ENCODE measurements at regions not wholly inside any gene's neighbourhood (a gene's known extent, or its start where the extent isn't known, plus 50 kb on each side); places are given as distances from the start of the nearest gene placed in this dataset.

DNA sequence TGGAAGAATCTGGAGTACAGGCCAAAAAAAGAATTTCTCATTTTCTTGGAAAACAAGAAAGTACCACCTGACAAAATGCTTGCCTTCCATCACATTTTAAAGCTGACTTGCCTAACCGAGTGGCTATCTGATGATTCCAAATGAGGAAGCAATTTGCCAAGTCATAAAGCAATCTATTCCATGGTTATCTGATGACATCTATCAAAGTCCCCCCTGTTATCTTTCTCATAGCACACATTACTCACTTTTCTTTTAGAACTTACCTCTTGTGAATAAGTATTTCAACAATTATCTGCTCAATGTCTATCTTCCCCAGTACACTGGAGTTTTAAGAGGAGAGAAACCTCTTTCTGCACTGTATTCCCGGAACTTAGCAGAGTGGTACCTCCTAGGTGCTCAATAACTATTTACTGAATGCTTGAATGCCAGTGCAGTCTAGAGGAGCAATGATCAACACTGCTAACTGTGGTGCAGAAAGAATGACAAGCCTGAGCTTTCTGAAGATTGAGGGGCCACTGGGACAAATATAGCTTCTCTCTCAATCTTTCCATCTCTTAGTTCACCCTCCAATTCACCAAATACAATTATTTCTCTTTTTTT lies 186.3 kb upstream of the ATP11B start:
- no peak for DNase-seq

- no peak for DNase-seq
Observed at GRCh38 chr3:182608832-182609231, 184.5 kb upstream of the ATP11B start.

DNA sequence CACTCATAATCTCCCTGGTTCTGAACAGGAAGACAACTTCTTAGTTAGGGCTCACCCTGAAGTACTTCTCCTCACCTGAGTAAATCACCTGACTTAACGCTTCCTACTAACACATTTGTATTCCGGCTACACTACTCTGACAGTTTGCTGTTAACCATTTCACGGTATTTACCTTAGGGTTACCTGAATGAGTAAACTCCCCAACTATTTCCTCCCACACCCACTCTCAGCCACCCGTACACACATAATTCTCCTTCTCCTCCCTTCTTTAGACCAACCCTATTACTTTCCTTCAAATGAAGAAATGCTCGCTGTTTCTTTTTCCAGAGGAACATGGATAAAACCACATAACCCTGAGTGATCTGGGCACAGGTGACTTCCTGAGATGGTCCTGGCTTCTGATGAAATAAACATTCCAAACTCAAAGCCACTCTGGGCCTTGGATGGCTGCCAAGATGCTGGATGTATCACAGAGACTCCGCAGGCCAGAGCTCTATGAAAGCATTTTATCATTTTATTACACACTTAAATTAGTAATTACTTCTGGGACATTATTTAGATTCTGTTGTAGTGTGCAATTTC lies 183.6 kb upstream of the ATP11B start:
- DNase-seq, result no peak

DNA sequence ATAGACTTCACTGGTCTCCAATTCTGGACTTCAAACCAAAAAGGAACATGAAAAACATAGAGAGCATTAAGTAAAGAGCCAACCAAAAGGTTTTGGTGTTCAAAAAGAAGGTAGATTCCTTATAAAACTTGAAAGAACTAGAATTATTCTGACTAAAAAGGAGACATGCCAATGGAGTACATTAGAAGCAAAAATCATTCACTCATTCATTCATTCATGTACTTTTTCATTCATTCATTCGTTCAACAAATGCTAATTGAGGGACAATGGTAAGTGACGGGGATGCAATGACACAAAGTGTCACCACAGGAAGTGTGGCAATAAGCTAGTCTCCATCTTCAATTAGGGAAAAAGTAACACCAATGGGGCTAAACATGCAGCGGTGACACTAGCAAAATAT lies 181.0 kb upstream of the ATP11B start:
- no peak for DNase-seq

DNA sequence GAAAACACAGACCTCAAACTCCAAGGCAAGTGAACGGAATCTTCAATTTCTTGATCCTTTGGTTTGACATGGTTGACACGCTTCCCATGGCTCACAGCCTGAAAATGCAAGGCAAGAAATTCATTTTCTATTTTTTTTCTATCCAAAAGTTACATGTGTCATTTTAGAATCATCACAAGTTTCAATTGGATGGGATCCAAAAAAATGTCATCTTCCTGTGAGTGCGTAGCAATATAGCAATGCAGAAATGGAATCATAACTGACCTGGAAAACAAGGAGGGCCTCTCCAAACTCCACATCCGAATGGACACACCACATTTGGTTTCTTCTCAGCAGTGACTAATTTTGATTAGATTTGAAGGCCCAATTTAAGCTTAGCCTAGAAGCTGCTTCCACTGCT lies 175.8 kb upstream of the ATP11B start:
- no peak for DNase-seq

DNA sequence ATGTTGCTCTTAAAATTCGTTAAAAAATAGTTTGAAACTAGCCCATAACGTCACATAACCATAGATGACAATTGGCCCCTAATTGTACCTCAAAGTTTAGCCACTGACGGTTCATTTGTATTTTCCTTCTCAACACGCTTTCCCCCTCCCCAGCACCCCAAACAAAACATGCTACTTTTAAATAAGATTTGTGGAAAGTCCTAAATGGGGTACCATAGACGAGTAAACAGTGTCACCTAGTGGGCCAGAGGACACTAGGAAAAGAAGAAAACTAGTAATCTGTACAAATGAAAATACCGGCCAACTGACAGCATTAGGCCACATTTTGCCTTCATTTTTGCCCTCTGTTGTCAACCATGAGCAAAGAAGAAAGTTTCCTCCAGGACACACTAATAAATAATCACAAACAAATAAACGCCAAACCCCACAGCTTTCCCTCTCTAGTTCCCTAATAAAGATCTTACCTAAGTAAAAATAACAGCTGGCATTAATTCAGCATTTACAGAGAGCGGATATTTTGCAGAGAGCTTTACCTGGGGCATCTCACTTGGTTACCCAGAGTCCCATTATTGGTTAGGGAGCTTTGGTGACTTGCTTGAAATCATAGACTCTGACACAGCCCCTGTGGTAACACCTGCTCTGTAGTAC lies 175.1 kb upstream of the ATP11B start:
- DNase-seq, result peak; percentile 43

DNA sequence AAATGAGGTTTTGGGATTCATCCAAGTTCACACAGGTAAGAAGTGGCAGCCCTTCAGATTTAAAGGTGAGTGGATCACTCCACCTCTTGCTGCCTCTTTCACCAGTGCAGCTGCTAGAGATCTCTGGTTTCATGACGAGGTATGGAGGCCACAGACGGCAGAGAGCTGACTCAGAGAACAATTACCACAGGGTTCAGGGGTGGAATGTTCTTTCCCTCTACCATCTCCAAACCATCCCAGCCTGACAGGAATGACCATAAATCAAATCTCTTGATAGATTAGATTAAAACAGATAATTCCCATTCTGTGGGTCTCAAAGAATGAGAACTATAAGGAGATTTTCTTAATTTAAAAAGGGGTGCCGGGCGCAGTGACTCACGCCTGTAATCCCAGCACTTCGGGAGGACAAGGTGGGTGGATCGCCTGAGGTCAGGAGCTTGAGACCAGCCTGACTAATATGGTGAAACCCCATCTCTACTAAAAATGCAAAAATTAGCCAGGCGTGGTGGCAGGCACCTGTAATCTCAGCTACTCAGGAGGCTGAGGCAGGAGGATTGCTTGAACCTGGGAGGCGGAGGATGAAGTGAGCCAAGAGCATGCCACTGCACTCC lies 174.2 kb upstream of the ATP11B start:
- DNase-seq, result no peak

DNA sequence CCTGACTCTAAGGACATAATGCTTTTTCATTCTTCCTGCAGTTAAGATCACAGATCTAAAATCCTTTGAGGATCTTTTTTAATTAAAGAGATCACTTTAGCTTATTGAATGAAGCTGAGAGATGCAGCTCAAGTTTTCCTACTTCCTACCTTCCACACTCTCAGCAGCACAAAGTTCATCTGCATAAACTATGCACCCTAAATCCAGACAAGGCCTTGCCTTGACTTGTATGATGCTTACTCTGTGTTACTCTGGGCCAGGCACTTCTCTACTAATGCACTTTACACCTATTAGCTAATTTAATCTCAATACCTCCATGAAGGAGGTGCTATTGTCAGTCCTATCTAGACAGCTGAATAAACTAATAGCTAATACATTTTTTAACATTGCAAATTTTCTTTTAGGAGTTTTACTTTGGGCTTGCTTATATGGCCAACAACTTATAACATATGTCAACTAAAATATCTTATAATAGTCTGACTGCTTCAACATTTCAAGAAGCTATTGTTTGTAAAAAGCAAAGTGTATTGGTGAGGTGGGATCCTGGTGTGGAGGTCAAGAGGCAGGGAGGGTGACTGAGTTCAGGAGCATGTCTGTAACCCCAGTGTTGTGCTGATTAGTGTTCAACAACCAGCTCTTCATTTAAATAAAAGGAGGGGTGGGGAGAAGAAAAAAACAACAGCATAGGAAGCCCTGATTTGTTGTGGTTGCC lies 172.4 kb upstream of the ATP11B start:
- DNase-seq, result no peak

DNA sequence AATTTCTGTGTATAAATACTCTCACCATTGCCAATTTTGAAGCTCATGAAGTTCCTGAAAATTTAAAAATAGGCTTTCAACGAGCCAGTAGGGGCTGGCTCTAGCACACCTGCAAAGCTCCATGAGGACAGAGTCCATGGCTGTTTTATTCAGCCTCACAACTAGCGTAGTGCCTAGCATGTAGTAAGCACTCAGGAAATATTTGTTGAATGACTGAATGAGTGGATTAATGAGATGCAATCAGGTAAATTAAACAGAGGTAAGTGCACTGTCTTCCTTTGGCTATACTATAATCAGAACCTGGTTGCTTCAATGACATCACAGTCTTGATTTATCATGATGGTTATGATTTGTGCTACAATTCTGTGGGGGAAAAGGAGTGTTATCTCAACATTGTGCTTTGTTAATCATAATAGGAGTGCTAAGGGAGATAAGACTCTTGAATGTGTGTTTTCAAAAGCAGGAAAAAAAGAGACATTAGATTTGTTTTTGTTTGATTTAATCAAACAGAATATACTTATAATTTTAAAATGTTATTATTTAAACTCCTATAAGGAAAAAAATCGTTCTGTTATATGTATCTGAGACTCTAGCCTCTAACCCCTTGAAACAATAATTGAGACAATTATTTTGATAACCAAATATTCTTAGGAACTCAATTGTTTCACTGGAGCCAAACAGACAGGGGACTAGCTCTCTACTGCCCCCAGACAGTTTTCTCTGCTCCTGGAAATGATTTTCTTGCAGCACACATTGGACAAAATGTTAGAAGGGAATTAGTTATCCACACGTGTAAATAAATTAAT lies 171.7 kb upstream of the ATP11B start:
- no peak for DNase-seq

DNA sequence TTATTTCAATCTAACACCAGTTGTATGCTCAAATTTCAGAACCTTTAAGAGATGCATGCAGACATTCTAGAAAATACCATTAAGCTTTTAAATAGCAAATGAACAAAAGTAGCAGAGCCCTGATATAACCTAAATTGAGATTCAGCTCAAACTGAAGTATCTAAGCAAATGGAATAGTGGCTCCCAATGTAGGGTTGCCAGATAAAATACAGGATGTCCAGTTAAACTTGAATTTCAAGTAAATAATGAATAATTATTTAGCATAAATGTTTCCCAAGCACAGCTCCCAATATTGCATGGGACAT lies 171.1 kb upstream of the ATP11B start:
- DNase-seq, result no peak

DNA sequence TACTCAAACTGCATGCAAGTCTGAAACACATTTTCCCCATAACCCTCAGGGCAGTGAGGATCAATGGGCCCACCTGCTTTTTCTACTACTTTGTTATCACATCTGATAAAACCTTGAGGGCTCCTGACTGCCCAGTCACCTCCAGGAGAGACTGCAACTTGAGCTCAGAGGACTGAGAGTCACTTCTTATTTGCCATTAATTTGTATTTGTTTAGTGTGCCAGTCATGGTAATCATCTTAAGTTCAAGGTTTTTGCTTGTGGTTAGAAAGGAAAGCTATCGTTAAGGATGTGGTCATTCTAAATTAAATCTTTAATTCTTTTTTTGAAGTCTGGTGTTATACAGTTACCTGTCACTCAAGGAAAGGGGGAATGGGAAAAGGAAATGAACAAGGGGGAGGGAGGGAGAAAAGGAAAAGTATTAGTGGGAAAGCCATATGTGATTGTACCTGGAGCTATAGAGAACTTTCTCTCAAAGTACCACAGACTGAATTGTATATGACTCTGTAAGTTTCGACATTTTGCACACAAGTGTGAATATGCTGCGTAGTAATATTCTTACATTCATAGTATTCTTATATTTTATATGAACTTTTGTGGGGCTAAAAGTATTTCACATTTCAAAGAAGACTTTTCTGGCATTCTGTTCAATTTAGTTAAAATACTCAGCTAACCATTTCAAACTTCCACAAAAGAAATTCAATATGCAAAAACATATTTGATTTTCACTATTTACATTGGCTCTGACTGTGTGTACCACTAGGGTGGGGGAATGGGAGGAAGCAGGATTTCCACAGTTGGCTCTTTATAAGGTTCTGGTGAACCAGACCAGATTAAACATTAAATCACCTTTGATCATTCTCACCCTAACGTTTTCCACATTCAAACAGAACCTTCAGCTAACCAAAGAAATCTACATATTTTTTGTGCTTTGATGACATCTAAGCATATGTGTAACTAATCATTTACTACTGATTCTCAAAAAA lies 166.5 kb upstream of the ATP11B start:
- no peak for DNase-seq

- no peak for DNase-seq
Observed at GRCh38 chr3:182628531-182628930, 164.8 kb upstream of the ATP11B start.

- DNase-seq, result no peak
Observed at GRCh38 chr3:182629521-182629920, 163.8 kb upstream of the ATP11B start.

- DNase-seq, result no peak
Observed at GRCh38 chr3:182631183-182632076, 161.9 kb upstream of the ATP11B start.

GRCh38 chr3:182632077-182632393 lies 161.3 kb upstream of the ATP11B start:
- no peak for DNase-seq

- DNase-seq, result no peak
Observed at GRCh38 chr3:182633186-182633585, 160.1 kb upstream of the ATP11B start.

GRCh38 chr3:182636646-182637045 lies 156.7 kb upstream of the ATP11B start:
- DNase-seq, result no peak

- no peak for DNase-seq
Observed at GRCh38 chr3:182637350-182638110, 155.8 kb upstream of the ATP11B start.

DNA sequence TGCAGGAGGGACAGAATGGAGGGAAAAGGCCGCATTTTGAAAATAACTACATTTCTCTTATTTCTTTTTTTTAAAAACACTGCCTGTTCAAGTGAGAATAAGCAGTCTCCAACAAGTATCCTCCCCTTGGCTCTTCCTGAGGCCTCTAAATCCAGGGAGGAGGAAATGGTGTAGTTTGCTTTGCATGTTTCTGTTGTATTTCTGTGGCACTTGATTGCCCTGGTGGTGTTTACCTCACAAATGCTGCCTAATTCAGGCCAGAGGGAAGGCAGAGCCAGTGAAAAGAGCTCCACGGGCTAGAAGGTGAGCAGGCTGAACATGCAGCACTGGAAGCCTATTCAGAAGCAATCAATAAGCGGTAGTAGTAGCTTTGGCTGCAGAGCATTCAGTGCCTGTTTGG lies 149.3 kb upstream of the ATP11B start:
- DNase-seq, result no peak

Measured in NCI-H1436 treated with DMSO at 0.1 percent for 48 hours (cell line).